Trophoblast cell (in vitro differentiated cells and primary cell): ENCODE measurements at regions not wholly inside any gene's neighbourhood (a gene's known extent, or its start where the extent isn't known, plus 50 kb on each side); places are given as distances from the start of the nearest gene placed in this dataset.
A peak's percentile ranks its signal among the peaks of the same experiment; 100 is the strongest.

Source experiments
- DNase-seq, 2 donors: peaks; one replicate each; pipeline ENCODE4 v3.0.0-alpha.2; 2016
- H2AFZ ChIP-seq: 2 replicates; pipeline ENCODE4 v1.6.1; 2013; ENCODE audit warnings: low read length, moderate library complexity, mild to moderate bottlenecking; ENCODE audit not compliant: insufficient read depth, poor library complexity
- H2AK5ac ChIP-seq: 2 replicates; pipeline ENCODE4 v1.6.1; 2013; ENCODE audit warnings: mild to moderate bottlenecking, low read length
- H2BK120ac ChIP-seq: 2 replicates; pipeline ENCODE4 v1.6.1; 2013; ENCODE audit warnings: low read length, mild to moderate bottlenecking, moderate library complexity; ENCODE audit not compliant: insufficient read depth, poor library complexity
- H2BK12ac ChIP-seq: 2 replicates; pipeline ENCODE4 v1.6.1; 2013; ENCODE audit warnings: mild to moderate bottlenecking, low read length, moderate library complexity
- H2BK5ac ChIP-seq: 2 replicates; pipeline ENCODE4 v1.6.1; 2013; ENCODE audit warnings: low read length, low read depth, moderate library complexity, mild to moderate bottlenecking; ENCODE audit not compliant: poor library complexity
- H3K14ac ChIP-seq: 2 replicates; pipeline ENCODE4 v1.6.1; 2013; ENCODE audit warnings: mild to moderate bottlenecking, low read length
- H3K18ac ChIP-seq: 2 replicates; pipeline ENCODE4 v1.6.1; 2013; ENCODE audit warnings: mild to moderate bottlenecking, low read length
- H3K23ac ChIP-seq: 2 replicates; pipeline ENCODE4 v1.6.1; 2013; ENCODE audit warnings: low read length
- H3K27ac ChIP-seq: 2 replicates; pipeline ENCODE4 v1.5.1; 2013; ENCODE audit warnings: low read depth, mild to moderate bottlenecking, inconsistent platforms, low read length, moderate library complexity
- H3K27me3 ChIP-seq: 2 replicates; pipeline ENCODE4 v1.6.1; 2013; ENCODE audit warnings: inconsistent platforms, mild to moderate bottlenecking, low read length, moderate library complexity; ENCODE audit not compliant: insufficient read depth
- H3K36me3 ChIP-seq, 2 experiments: 1 replicate in 1 of 2; 2 replicates in 1 of 2; pipeline ENCODE4 v1.6.1; 2013; ENCODE audit warnings: low read length in 2 of 2, mild to moderate bottlenecking in 2 of 2, moderate library complexity in 1 of 2; ENCODE audit not compliant: insufficient read depth in 2 of 2, control insufficient read depth in 1 of 2
- H3K4ac ChIP-seq: 2 replicates; pipeline ENCODE4 v1.6.1; 2013; ENCODE audit warnings: low read depth, mild to moderate bottlenecking, low read length, moderate library complexity
- H3K4me1 ChIP-seq, 2 experiments: 1 replicate in 1 of 2; 2 replicates in 1 of 2; pipeline ENCODE4 v1.6.1; 2013; ENCODE audit warnings: low read length in 2 of 2, mild to moderate bottlenecking in 2 of 2, moderate library complexity in 1 of 2; ENCODE audit not compliant: insufficient read depth in 2 of 2, control insufficient read depth in 1 of 2
- H3K4me2 ChIP-seq: 2 replicates; pipeline ENCODE4 v1.6.1; 2013; ENCODE audit warnings: inconsistent platforms, mild to moderate bottlenecking, low read length, moderate library complexity
- H3K4me3 ChIP-seq: 2 replicates; pipeline ENCODE4 v1.5.1; 2013; ENCODE audit warnings: mild to moderate bottlenecking, low read depth, low read length, inconsistent platforms
- H3K79me1 ChIP-seq: one replicate; pipeline ENCODE4 v1.6.1; 2013; ENCODE audit warnings: low read length
- H3K79me2 ChIP-seq: 2 replicates; pipeline ENCODE4 v1.6.1; 2013; ENCODE audit warnings: low read length, mild to moderate bottlenecking; ENCODE audit not compliant: control insufficient read depth, insufficient read depth, poor library complexity
- H3K9ac ChIP-seq: 2 replicates; pipeline ENCODE4 v1.6.1; 2013; ENCODE audit warnings: mild to moderate bottlenecking, low read length
- H3K9me3 ChIP-seq: 2 replicates; pipeline ENCODE4 v1.6.1; 2013; ENCODE audit warnings: low read depth, mild to moderate bottlenecking, control low read depth, inconsistent platforms, low read length; ENCODE audit not compliant: insufficient read depth
- H4K12ac ChIP-seq: 2 replicates; pipeline ENCODE4 v1.6.1; 2013; ENCODE audit warnings: low read depth, mild to moderate bottlenecking, low read length, moderate library complexity
- H4K8ac ChIP-seq: 2 replicates; pipeline ENCODE4 v1.6.1; 2013; ENCODE audit warnings: low read depth, mild to moderate bottlenecking, low read length, moderate library complexity
- H4K91ac ChIP-seq: one replicate; pipeline ENCODE4 v1.6.1; 2013; ENCODE audit warnings: low read depth, mild to moderate bottlenecking, low read length, moderate library complexity
- WGBS: extraction: QIAGEN DNeasy Blood & Tissue Kit; methylation state at CpG from one replicate; pipeline ENCODE4 v1.1.7; 2013; ENCODE audit warnings: missing lambda C conversion rate; ENCODE audit not compliant: insufficient read length, insufficient coverage; ENCODE audit errors: extremely low coverage; 5-methylcytosine and 5-hydroxymethylcytosine counted together

DNA sequence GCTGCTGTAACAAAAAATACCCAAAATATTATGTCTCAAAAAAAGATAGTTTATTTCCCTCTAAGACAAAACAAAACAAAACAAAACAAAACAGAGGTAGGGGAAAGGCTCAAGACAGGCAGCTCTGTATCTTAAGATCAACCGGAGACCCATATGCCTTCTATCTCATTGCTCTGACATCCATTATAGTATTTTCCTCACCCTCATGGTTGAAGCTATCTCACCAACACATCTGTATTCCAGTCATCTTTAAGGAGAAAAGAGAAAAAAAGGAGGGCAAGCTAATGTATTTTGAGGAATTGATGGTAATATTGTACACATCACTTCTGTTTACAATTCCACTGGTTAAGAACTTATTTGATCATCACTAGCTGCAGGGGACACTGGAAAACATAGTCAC, 239.7 kb downstream of the ICOS start:
- Histone ChIP-seq H3K23ac (no peak overlapping the region), H3K79me1 (no peaks in the 10 kb centered on the region), H2AK5ac (no peak overlapping the region), H3K9me3 (no peaks in the 10 kb centered on the region), H3K4me3 (no peak overlapping the region), H2BK120ac (no peak overlapping the region), H4K91ac (no peak overlapping the region), H4K12ac (no peak overlapping the region), H3K4ac (no peak overlapping the region), H3K4me1 (no peaks in the 10 kb centered on the region), H2AFZ (no peak overlapping the region), H3K18ac (no peak overlapping the region), H3K9ac (no peak overlapping the region), H4K8ac (no peak overlapping the region), H3K4me2 (no peak overlapping the region), H3K14ac (no peak overlapping the region), H3K36me3 (no peaks in the 10 kb centered on the region), H2BK12ac (no peak overlapping the region), H3K79me2 (no peaks in the 10 kb centered on the region), H3K27me3 (no peaks in the 10 kb centered on the region), H2BK5ac (no peak overlapping the region), H3K27ac (no peak overlapping the region)
- DNase-seq, result peak; percentile 16 to 71
- no CpG with 5 or more reads among the region's 1 CpG for WGBS

DNA sequence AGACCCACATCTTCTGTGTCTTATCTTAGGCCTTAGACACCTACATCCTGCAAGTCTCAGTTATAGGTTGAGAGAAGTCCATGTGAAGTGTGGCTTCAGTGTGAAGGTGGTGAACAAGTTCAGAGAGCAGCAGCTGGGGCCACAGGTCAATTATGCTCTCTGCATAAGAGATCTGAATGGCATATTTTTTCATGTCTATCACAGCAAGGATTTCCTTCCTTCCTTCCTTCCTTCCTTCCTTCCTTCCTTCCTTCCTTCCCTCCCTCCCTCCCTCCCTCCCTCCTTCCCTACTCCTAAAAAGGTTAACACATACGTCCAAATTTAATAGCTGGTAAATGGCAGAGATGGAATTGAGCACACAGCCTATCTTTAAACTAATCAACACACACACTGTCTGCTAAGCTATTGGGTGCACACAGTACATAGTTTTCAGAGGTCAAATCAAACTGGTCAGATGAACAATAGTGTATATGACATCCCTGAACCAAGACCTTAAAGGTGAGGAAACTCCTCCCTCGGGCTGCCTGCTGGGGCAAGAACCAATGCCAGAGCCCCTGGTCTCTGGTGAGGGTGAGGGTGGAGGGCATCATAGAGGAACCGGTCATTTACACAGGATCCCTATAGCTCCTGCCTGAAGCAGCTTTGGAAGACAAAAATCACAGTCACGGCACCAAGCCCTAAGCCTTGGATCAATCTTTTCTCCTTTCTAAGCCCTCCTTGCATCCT, 240.9 kb downstream of the ICOS start:
- no peaks in the 10 kb centered on the region for H3K79me1 ChIP-seq
- H4K8ac ChIP-seq, result no peak overlapping the region
- H3K4me3 ChIP-seq, result no peak overlapping the region
- H3K79me2 ChIP-seq, result no peaks in the 10 kb centered on the region
- H3K9ac ChIP-seq, result no peak overlapping the region
- H2BK120ac ChIP-seq, result no peak overlapping the region
- no peak for DNase-seq
- H2BK5ac ChIP-seq, result no peak overlapping the region
- H3K18ac ChIP-seq, result no peak overlapping the region
- no peak overlapping the region for H3K14ac ChIP-seq
- H4K12ac ChIP-seq, result no peak overlapping the region
- no CpG with 5 or more reads among the region's 4 CpGs for WGBS
- no peak overlapping the region for H4K91ac ChIP-seq
- H3K4ac ChIP-seq, result no peak overlapping the region
- H3K9me3 ChIP-seq, result no peaks in the 10 kb centered on the region
- no peaks in the 10 kb centered on the region for H3K36me3 ChIP-seq
- no peaks in the 10 kb centered on the region for H3K27me3 ChIP-seq
- H3K23ac ChIP-seq, result no peak overlapping the region
- no peak overlapping the region for H3K27ac ChIP-seq
- no peak overlapping the region for H2BK12ac ChIP-seq
- no peak overlapping the region for H3K4me2 ChIP-seq
- no peaks in the 10 kb centered on the region for H3K4me1 ChIP-seq
- H2AFZ ChIP-seq, result no peak overlapping the region
- no peak overlapping the region for H2AK5ac ChIP-seq

DNA sequence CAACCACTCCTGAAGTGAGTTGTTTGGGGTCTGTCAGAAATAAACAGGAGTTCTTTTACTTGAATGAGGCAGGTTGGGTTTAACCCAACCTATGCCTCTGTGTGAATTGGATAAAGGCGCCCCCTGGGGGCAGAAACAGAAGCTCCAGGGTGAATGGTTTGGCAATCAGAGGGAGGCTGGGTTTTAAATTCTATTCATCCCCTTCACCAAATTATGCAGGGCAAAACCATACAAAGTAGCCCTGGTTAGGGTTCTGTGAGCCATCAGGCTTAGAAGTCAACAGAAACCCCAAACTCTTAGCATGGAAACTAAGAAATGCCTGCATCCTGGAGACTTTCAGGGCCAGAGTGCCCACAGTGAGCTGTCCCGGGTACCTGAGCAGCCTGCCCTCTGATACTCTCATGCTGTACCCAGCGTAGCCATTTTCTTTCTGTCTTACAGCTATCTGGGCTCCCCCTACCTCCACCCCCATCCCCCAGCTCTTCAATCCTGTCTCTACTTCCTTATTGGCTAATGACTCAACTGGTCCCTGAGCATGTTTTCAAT, 241.5 kb downstream of the ICOS start:
- Histone ChIP-seq H3K4me1 (no peaks in the 10 kb centered on the region), H4K12ac (no peak overlapping the region), H4K91ac (no peak overlapping the region), H3K79me2 (no peaks in the 10 kb centered on the region), H3K4me2 (no peak overlapping the region), H3K9me3 (no peaks in the 10 kb centered on the region), H3K27ac (no peak overlapping the region), H3K79me1 (no peaks in the 10 kb centered on the region), H3K18ac (no peak overlapping the region), H2AK5ac (no peak overlapping the region), H3K14ac (no peak overlapping the region), H3K36me3 (no peaks in the 10 kb centered on the region), H3K4ac (no peak overlapping the region), H3K9ac (no peak overlapping the region), H3K4me3 (no peak overlapping the region), H2AFZ (no peak overlapping the region), H4K8ac (no peak overlapping the region), H2BK12ac (no peak overlapping the region), H3K23ac (no peak overlapping the region), H3K27me3 (no peaks in the 10 kb centered on the region), H2BK120ac (no peak overlapping the region), H2BK5ac (no peak overlapping the region)
- DNase-seq, result peak; percentile 14 to 55
- no CpG with 5 or more reads among the region's 3 CpGs for WGBS

DNA sequence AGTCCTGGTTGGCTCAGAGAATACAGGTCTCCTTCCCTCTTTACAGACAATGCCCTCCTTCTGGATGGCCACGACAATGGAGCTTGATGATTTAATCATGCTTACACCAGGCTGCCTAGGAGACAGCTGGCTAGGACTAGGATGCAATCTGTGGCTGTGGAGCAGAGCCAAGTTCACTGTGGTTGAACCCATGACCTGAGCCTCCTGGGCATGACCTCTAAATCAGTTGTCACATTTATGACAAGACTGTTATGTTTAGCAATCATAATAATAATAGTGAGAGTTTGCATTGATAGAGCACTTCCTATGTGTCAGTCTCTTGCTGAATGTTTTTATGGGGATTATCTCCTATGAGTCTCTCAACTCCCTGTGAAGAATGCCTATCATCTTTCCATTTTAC, 244.1 kb downstream of the ICOS start:
- no peak overlapping the region for H4K12ac ChIP-seq
- DNase-seq, result no peak
- no peak overlapping the region for H3K4me2 ChIP-seq
- H4K91ac ChIP-seq, result no peak overlapping the region
- no peak overlapping the region for H2AK5ac ChIP-seq
- H3K79me1 ChIP-seq, result no peaks in the 10 kb centered on the region
- no peak overlapping the region for H3K23ac ChIP-seq
- H2BK5ac ChIP-seq, result no peak overlapping the region
- no peak overlapping the region for H2BK120ac ChIP-seq
- H3K4ac ChIP-seq, result no peak overlapping the region
- WGBS, result no CpG with 5 or more reads among the region's 1 CpG
- no peak overlapping the region for H3K14ac ChIP-seq
- H3K9ac ChIP-seq, result no peak overlapping the region
- H3K4me3 ChIP-seq, result no peak overlapping the region
- H2BK12ac ChIP-seq, result no peak overlapping the region
- peaks cover 0 to 2% of the 10 kb centered on the region in 2 experiments for H3K4me1 ChIP-seq
- no peak overlapping the region for H4K8ac ChIP-seq
- H3K9me3 ChIP-seq, result no peaks in the 10 kb centered on the region
- no peaks in the 10 kb centered on the region for H3K79me2 ChIP-seq
- no peak overlapping the region for H3K18ac ChIP-seq
- H3K27ac ChIP-seq, result no peak overlapping the region
- no peaks in the 10 kb centered on the region for H3K36me3 ChIP-seq
- no peaks in the 10 kb centered on the region for H3K27me3 ChIP-seq
- H2AFZ ChIP-seq, result no peak overlapping the region
